Sigmoid colon (tissue), 6 donors: ENCODE measurements at regions not wholly inside any gene's neighbourhood (a gene's known extent, or its start where the extent isn't known, plus 50 kb on each side); places are given as distances from the start of the nearest gene placed in this dataset.
"Not testable (repeated sequence)": the region's sequence is repeated elsewhere in the genome, so short reads cannot be mapped to it uniquely, and the experiment has no call there.

ENCODE experiments used
- DNase-seq: peaks from one replicate; pipeline ENCODE4 v3.0.0-alpha.2; 2019
- H3K27ac ChIP-seq, 4 donors: fragments of 200-600 bp; sonication (generic); one replicate each; pipeline ENCODE4 v1.5.1; 2016 to 2019; ENCODE audit warnings: mild to moderate bottlenecking in 1 of 4
- H3K27me3 ChIP-seq, 3 donors: fragments of 200-600 bp; sonication (generic); one replicate each; pipeline ENCODE4 v1.5.1; 2019; ENCODE audit warnings: mild to moderate bottlenecking in 1 of 3
- H3K36me3 ChIP-seq, 4 donors: fragments of 200-600 bp; sonication (generic); one replicate each; pipeline ENCODE4 v1.5.1; 2016 to 2019
- H3K4me1 ChIP-seq, 4 donors: fragments of 200-600 bp; sonication (generic); one replicate each; pipeline ENCODE4 v1.5.1; 2017 to 2019
- H3K4me3 ChIP-seq, 4 donors: fragments of 200-600 bp; sonication (generic); one replicate each; pipeline ENCODE4 v1.5.1; 2017 to 2019; ENCODE audit warnings: mild to moderate bottlenecking in 2 of 4, moderate library complexity in 1 of 4
- H3K9me3 ChIP-seq, 4 donors: fragments of 200-600 bp in 3 of 4; sonication (generic) in 3 of 4; one replicate each; pipeline versions ENCODE4 v1.5.1 to v1.6.1; 2013 to 2019
- EP300 ChIP-seq, 4 donors: sonication (generic); formaldehyde crosslinking; IDR thresholded peaks; one replicate each; pipeline ENCODE4 v1.6.1; 2017; ENCODE audit warnings: antibody characterized with exemption in 4 of 4
- POLR2A ChIP-seq, 2 donors: fragments of 450-650 bp; IDR thresholded peaks; one replicate each; pipeline ENCODE4 v1.6.1; 2016; ENCODE audit warnings: antibody characterized with exemption in 2 of 2, mild to moderate bottlenecking in 2 of 2, moderate library complexity in 2 of 2
- POLR2AphosphoS5 ChIP-seq, 4 donors: sonication (generic); formaldehyde crosslinking; IDR thresholded peaks; one replicate each; pipeline ENCODE4 v1.6.1; 2017; ENCODE audit warnings: antibody characterized with exemption in 4 of 4
- WGBS, 2 donors: extraction: QIAGEN DNeasy Blood & Tissue Kit; methylation state at CpG; one replicate each; pipeline ENCODE4 v1.1.7; 2013; 5-methylcytosine and 5-hydroxymethylcytosine counted together
- intact Hi-C: fragments of 100-400 bp; cut with DNase I; formaldehyde crosslinking; loops from one replicate; pipeline ENCODE4 v1.15.1; 2023
- TF ChIP-seq, protein P1 (sequence below), 4 experiments: fragments of 450-650 bp in 3 of 4; fragments of 200-600 bp in 1 of 4; IDR thresholded peaks; one replicate each; pipeline ENCODE4 v1.5.1; 2016 to 2019; ENCODE audit warnings: antibody characterized with exemption in 4 of 4, mild to moderate bottlenecking in 3 of 4, moderate library complexity in 2 of 4
- donor health status: healthy with polysubstance abuse.
- donor health status: healthy.

GRCh38 chr11:37259734-37260133 is 661.7 kb upstream of the RAG2 start:
- WGBS, 2 donors: 38 to 50% methylated on average over 3 of the region's 3 CpGs
- Histone ChIP-seq H3K9me3 (no peaks in the 10 kb centered on the region), H3K36me3 (no peaks in the 10 kb centered on the region), H3K4me1 (no peaks in the 10 kb centered on the region), H3K27ac (no peak overlapping the region), H3K27me3 (no peaks in the 10 kb centered on the region), H3K4me3 (no peak overlapping the region)
- intact Hi-C loops: no loop called here
- TF ChIP-seq, protein P1, sequence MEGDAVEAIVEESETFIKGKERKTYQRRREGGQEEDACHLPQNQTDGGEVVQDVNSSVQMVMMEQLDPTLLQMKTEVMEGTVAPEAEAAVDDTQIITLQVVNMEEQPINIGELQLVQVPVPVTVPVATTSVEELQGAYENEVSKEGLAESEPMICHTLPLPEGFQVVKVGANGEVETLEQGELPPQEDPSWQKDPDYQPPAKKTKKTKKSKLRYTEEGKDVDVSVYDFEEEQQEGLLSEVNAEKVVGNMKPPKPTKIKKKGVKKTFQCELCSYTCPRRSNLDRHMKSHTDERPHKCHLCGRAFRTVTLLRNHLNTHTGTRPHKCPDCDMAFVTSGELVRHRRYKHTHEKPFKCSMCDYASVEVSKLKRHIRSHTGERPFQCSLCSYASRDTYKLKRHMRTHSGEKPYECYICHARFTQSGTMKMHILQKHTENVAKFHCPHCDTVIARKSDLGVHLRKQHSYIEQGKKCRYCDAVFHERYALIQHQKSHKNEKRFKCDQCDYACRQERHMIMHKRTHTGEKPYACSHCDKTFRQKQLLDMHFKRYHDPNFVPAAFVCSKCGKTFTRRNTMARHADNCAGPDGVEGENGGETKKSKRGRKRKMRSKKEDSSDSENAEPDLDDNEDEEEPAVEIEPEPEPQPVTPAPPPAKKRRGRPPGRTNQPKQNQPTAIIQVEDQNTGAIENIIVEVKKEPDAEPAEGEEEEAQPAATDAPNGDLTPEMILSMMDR (IDR thresholded peaks at IDR 0.05): no peak
- TF ChIP-seq POLR2AphosphoS5 (IDR thresholded peaks at IDR 0.05): no peak
- no peak for TF ChIP-seq EP300 (IDR thresholded peaks at IDR 0.05)
- no peak for TF ChIP-seq POLR2A (IDR thresholded peaks at IDR 0.05)
- no peak for DNase-seq

DNA sequence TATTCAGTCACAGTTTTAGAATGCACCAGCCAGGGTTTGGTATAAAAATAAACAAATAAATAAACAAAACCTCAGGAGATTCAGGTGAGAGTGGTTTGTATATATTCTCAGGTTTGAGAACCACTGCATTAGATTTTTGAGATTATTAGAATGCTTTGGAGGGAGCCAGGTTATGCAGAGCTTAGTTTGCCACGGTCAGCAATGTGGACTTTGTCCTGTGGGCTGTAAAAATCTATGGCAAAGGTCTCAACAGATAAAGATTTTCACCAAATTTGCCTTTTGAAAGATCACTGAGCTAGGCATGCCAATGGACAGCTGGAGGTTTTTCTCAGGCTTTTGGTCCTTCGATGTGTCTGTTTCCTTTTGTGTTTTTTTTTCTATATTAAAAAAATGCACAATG is 650.1 kb upstream of the RAG2 start:
- Histone ChIP-seq H3K27ac (no peak overlapping the region), H3K9me3 (peaks cover 0 to 7% (median 0%) of the 10 kb centered on the region in 4 donors), H3K27me3 (no peaks in the 10 kb centered on the region), H3K4me1 (no peaks in the 10 kb centered on the region), H3K4me3 (no peak overlapping the region), H3K36me3 (no peaks in the 10 kb centered on the region)
- DNase-seq: no peak
- intact Hi-C loops: no loop called here
- WGBS, 2 donors: 49 to 71% methylated on average over 2 of the region's 2 CpGs
- TF ChIP-seq EP300 (IDR thresholded peaks at IDR 0.05) (no peak), POLR2AphosphoS5 (IDR thresholded peaks at IDR 0.05) (no peak), POLR2A (IDR thresholded peaks at IDR 0.05) (no peak)
- TF ChIP-seq, protein P1 (IDR thresholded peaks at IDR 0.05): no peak

DNA sequence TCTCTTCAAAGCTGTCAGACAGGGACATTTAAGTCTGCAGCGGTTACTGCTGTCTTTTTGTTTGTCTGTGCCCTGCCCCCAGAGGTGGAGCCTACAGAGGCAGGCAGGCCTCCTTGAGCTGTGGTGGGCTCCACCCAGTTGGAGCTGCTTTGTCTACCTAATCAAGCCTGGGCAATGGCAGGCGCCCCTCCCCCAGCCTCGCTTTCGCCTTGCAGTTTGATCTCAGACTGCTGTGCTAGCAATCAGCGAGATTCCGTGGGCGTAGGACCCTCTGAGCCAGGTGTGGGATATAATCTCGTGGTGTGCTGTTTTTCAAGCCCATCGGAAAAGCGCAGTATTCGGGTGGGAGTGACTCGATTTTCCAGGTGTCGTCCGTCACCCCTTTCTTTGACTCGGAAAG is 648.1 kb upstream of the RAG2 start:
- H3K4me1 ChIP-seq, intact Hi-C loops, DNase-seq, H3K36me3 ChIP-seq, H3K27ac ChIP-seq, H3K27me3 ChIP-seq, H3K9me3 ChIP-seq, H3K4me3 ChIP-seq: not testable (repeated sequence)
- 86% methylated on average over 15 of the region's 15 CpGs for WGBS, 2 donors

DNA sequence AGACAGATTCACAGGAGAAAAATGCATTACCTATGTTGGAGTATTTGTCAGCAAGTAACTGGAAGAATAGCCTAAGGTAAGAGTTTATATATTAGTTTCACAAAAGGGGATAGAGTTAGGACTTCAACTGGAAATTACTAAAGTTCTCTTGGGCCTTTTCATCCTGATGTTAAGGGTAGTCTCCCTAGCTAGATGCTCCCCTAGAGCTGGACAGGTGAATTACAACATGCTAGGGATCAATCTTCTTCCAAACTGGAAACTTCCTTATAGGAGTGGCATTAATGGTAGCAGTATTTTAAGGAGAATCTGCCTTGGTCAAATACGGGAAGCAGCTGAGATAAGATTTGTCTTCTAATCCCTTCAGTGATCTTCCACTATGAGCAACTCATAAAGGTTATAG is 632.8 kb upstream of the RAG2 start:
- Histone ChIP-seq H3K27ac (no peak overlapping the region), H3K4me3 (no peak overlapping the region), H3K9me3 (no peaks in the 10 kb centered on the region), H3K36me3 (no peaks in the 10 kb centered on the region), H3K4me1 (no peaks in the 10 kb centered on the region), H3K27me3 (no peaks in the 10 kb centered on the region)
- 74 to 84% methylated on average over 1 of the region's 1 CpG for WGBS, 2 donors
- TF ChIP-seq POLR2A (IDR thresholded peaks at IDR 0.05) (no peak), EP300 (IDR thresholded peaks at IDR 0.05) (no peak), POLR2AphosphoS5 (IDR thresholded peaks at IDR 0.05) (no peak)
- TF ChIP-seq, protein P1 (IDR thresholded peaks at IDR 0.05): no peak
- DNase-seq: no peak
- intact Hi-C loops: no loop called here

GRCh38 chr11:37223962-37224361 is 625.9 kb upstream of the RAG2 start:
- H3K27ac ChIP-seq: no peak overlapping the region
- no peaks in the 10 kb centered on the region for H3K27me3 ChIP-seq
- DNase-seq: no peak
- TF ChIP-seq POLR2AphosphoS5 (IDR thresholded peaks at IDR 0.05): no peak
- TF ChIP-seq EP300 (IDR thresholded peaks at IDR 0.05): no peak
- TF ChIP-seq, protein P1 (IDR thresholded peaks at IDR 0.05): no peak
- TF ChIP-seq POLR2A (IDR thresholded peaks at IDR 0.05): no peak
- H3K4me3 ChIP-seq: no peak overlapping the region
- peaks cover 0 to 7% (median 0%) of the 10 kb centered on the region in 4 donors for H3K9me3 ChIP-seq
- intact Hi-C loops: no loop called here
- no peaks in the 10 kb centered on the region for H3K4me1 ChIP-seq
- 77 to 86% methylated on average over 4 of the region's 4 CpGs for WGBS, 2 donors
- H3K36me3 ChIP-seq: no peaks in the 10 kb centered on the region
